ENCODE measurements at regions not wholly inside any gene's neighbourhood (a gene's known extent, or its start where the extent isn't known, plus 50 kb on each side); places are given as distances from the start of the nearest gene placed in this dataset.

- TF ChIP-seq CTCF (IDR thresholded peaks at IDR 0.05; ENCODE audit: low read depth, low read length) (no peak), EZH2phosphoT487 (IDR thresholded peaks at IDR 0.05; ENCODE audit: low read depth) (no peak)
Measured at GRCh38 chr12:90295858-90296257, 587.2 kb upstream of the ATP2B1 start.
